HG03354 (cell line): ENCODE measurements at regions not wholly inside any gene's neighbourhood (a gene's known extent, or its start where the extent isn't known, plus 50 kb on each side); places are given as distances from the start of the nearest gene placed in this dataset.
A peak's percentile ranks its signal among the peaks of the same experiment; 100 is the strongest.

Experiments
- ATAC-seq: cut with Tn5 transposase; IDR thresholded peaks from one replicate; pipeline ENCODE4 v1.9.1; 2021; ENCODE audit warnings: mild to moderate bottlenecking; ENCODE audit not compliant: unreplicated experiment, poor library complexity, severe bottlenecking

DNA sequence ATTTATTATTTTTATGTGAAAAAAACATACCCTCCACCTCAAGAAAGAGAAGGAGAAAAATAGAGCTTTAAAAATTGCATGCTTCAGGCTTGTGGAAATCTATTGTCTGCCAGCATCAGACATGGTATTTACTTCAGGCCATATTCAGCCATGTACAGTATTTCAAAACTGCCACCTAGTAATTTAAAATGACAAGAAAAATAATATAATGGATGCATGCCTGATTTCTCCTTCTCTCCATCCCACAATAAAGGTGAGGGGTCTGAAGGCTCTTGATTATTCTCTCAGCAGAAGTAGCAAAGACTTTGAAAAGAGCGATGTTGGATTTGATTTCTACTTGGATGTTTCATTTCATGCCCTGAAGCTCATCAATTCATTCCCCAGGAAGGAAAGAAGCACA, 250.7 kb downstream of the TBC1D4 start:
- ATAC-seq = no peak

DNA sequence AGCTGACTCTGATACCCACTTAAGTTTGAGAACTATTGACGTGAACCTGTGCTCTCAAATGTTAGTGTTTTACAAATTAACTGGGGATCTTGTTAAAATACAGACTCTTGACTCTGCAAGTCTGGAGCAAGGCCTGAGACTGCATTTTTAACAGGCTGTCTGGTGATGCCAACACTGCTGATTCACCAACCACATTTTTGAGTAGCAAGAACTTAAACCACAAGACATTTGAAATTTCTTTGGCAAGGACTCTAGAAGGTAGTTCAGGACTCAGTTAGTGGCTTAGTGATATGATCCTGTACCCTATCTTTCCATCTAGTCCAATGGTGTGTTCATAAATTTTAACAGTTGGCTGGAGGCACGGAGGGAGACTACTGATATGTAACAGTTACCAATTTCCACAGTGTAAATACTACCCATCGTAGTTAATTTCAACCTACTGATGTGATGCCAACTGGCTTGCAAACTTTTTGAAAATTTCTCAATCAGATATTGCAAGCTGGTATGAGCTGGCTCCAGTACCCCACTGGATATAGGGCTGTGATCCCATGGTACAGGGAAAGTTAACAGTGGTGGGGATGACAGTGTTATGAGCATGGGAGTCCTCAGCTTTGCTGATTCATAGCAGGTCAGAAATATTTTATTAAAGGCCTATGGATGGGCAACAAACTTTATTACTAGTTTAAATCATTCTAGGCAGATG, 255.1 kb downstream of the TBC1D4 start:
- ATAC-seq = no peak

DNA sequence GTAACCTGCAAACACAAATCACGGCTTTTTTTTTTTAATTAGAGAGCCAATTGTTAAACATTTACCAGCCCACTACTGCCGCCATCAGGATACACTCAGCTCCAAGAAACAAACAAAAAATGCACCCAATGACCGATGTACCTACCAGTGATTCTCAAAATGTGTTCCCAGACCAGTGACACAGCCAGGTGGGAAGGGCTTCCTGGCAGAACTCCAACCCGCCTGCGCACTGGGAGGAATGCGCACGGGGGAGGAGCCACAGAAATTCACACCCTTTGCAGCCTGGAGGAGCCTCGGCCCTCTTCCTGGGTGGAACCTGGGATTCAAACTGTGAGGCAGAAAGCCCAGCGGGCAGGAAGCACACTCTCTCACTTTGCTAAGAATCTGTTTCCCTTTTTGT, 255.9 kb downstream of the TBC1D4 start:
- ATAC-seq = no peak

GRCh38 chr13:75225288-75226032, 256.5 kb downstream of the TBC1D4 start:
- no peak for ATAC-seq

- no peak for ATAC-seq
Observed at GRCh38 chr13:75224053-75224742, 257.8 kb downstream of the TBC1D4 start.

- ATAC-seq = no peak
Observed at GRCh38 chr13:75222031-75222430, 259.9 kb downstream of the TBC1D4 start.

GRCh38 chr13:75220861-75221260, 261.1 kb downstream of the TBC1D4 start:
- no peak for ATAC-seq

- ATAC-seq = no peak
Observed at GRCh38 chr13:75220238-75220542, 261.8 kb downstream of the TBC1D4 start.

GRCh38 chr13:75219479-75220237, 262.3 kb downstream of the TBC1D4 start:
- peak; percentile 99 for ATAC-seq

DNA sequence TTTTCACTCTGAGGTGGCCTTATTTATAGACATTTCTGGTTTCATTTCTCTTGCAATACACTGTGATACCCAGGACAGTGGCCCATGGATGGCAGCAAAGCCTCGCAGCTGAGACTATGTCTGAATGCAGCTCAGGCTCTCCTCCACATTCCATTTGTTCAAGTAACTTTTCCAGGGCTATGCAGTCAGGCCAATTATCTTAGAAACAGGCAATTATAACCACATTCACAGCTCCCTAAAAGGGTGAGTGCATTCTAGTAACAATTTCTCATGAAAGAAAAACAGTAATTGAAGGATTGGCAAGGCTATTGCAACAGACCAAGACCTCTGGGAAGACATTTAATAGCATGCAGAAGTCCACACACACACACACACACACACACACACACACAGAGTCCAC, 264.0 kb downstream of the TBC1D4 start:
- no peak for ATAC-seq

DNA sequence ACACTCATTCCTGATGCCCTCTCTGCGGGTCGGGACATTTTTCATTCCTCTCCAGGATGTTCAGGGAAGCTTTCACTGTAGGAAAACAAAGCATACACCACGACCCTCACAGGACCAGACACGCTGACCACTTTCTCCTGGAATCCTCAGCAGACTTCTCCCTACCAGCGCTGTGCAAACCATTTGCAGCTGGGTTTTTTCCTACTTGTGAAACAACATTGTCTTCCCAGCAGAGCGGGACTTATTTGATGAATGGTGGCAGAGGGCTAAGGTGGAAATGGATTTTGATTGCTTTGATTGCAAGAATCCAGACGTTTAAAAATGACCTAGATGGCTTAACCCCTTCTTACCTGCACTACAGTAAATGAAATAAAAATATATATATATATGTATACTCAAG, 265.9 kb downstream of the TBC1D4 start:
- ATAC-seq = no peak

GRCh38 chr13:75214846-75215245, 267.1 kb downstream of the TBC1D4 start:
- ATAC-seq = no peak

GRCh38 chr13:75202981-75203380, 279.0 kb downstream of the TBC1D4 start:
- no peak for ATAC-seq

- no peak for ATAC-seq
Observed at GRCh38 chr13:75197803-75198202, 284.2 kb downstream of the TBC1D4 start.

- no peak for ATAC-seq
Observed at GRCh38 chr13:75196147-75196837, 285.7 kb downstream of the TBC1D4 start.

DNA sequence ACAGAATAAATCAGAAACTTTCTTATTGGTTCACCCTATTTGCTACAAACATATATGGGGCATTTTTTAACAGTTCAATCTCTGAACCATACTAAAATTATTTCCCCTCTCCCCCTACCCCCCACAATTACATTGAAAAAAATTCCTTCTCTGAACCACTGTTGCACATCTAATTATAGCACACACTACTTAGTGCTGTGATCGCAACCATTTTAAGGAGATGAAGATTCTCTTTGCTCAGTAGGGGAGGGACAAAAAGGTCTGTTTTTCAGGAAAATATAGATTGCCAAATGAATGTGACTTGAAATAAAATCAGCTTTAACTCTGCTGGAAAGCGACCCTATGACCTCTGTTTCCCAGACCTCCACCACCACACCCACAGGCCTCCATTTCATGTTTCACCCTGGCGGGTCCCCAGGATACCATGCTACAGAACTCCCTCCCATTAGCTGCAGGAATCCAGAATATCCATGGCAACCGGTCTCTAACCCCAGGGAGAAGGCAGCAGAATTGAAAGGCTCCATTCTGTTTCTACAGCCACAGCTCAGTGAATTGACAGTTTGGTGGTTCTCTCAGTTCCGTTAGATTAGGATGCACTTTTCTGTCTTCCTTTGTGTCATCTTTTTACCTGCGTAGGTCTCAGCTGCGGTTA, 286.3 kb downstream of the TBC1D4 start:
- no peak for ATAC-seq

GRCh38 chr13:75194717-75195462, 287.1 kb downstream of the TBC1D4 start:
- ATAC-seq = no peak

- ATAC-seq = no peak
Observed at GRCh38 chr13:75186379-75186778, 295.6 kb downstream of the TBC1D4 start.

- no peak for ATAC-seq
Observed at GRCh38 chr13:75181906-75182305, 300.1 kb downstream of the TBC1D4 start.
